Activated CD4-positive, alpha-beta T cell treated with anti-CD3 and anti-CD28 coated beads, Interleukin-2, Interleukin-6, amounts not matched to agents 100 ng/mL and 50 ng/mL, durations not matched to agents 16 hours and 8 hours (primary cell): ENCODE measurements at regions not wholly inside any gene's neighbourhood (a gene's known extent, or its start where the extent isn't known, plus 50 kb on each side); places are given as distances from the start of the nearest gene placed in this dataset.
"Not testable (repeated sequence)": the region's sequence is repeated elsewhere in the genome, so short reads cannot be mapped to it uniquely, and the experiment has no call there.

Experiments used
- DNase-seq: peaks from one replicate; pipeline ENCODE4 v3.0.0-alpha.2; 2020

DNA sequence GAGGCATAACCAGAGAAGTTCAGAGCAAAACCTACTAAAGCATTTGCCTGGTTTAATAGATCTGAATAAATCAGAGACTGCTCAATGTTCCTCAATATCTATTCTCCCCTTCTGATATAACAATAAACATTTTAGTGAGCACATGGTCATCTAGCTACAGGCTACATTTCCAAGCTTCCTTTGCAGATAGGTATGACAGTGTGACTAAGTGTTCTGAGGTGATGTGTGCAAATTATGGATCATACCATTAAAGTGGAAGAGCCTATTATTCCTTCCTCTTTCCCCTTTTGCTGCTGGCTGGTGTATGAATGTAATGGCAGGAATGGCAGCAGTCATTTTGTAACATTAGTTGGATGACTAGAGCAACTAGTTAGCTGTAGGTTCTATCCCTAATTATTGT, 285.8 kb upstream of the RASA1 start:
- no peak for DNase-seq

DNA sequence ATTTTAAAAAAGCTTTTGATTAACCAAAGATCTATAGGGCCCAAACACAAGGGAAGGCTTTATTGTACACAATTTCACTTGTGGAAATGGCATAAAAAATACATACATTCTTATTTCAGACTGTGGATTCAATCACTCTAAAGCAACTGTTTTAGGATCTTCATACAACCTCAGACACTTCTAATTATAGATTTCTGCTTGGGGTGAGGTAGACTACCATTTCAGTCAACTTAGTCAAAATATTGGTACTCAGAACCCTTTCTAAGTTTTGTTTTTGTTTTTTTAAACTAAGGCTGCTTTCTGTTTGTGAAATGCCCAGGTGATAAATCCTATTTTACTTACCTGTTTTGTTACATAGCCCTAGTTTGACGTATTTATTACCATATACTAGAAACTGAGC, 284.5 kb upstream of the RASA1 start:
- DNase-seq = no peak

DNA sequence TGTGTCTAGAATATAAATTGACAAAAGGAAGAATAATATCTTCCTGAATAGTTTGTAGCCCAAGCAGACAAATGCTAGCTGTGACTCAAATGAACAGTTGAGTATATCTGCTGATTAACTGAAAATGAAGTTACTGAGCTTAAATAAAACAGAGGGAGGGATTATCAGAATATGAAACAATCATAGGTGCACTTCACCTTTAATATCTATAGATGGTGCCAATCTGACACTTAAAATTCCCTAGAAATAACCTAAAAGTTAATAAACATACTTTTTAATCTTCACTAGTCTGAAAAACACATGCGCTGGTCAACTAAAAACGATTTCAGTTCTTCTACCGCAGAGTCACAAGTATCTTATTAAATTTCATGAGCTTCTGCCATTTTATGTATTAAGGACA, 280.8 kb upstream of the RASA1 start:
- DNase-seq = no peak

GRCh38 chr5:86997516-86997915, 270.2 kb upstream of the RASA1 start:
- DNase-seq = no peak

GRCh38 chr5:86999951-87000350, 267.7 kb upstream of the RASA1 start:
- no peak for DNase-seq

GRCh38 chr5:87002485-87002884, 265.2 kb upstream of the RASA1 start:
- DNase-seq = no peak

- no peak for DNase-seq
These were observed 263.6 kb upstream of the RASA1 start for GRCh38 chr5:87004101-87004500.

DNA sequence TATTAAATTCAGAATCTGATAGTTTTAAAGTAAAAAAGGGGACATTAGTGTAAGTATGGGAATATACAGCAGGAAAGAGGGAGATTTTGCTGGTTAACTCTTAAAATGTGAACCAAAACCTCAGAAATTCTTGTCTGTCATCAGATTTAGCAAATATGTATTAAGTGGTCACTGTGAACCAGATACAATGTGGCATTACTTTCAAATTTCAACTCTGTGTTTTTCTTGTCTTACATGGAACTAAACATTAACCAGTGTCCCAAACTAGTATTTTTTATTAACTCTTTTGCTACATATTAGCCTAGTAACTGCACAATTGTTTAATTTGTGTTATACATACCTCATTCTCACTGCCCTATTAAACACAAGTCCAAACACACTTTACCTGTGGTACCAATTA, 259.9 kb upstream of the RASA1 start:
- DNase-seq = no peak

DNA sequence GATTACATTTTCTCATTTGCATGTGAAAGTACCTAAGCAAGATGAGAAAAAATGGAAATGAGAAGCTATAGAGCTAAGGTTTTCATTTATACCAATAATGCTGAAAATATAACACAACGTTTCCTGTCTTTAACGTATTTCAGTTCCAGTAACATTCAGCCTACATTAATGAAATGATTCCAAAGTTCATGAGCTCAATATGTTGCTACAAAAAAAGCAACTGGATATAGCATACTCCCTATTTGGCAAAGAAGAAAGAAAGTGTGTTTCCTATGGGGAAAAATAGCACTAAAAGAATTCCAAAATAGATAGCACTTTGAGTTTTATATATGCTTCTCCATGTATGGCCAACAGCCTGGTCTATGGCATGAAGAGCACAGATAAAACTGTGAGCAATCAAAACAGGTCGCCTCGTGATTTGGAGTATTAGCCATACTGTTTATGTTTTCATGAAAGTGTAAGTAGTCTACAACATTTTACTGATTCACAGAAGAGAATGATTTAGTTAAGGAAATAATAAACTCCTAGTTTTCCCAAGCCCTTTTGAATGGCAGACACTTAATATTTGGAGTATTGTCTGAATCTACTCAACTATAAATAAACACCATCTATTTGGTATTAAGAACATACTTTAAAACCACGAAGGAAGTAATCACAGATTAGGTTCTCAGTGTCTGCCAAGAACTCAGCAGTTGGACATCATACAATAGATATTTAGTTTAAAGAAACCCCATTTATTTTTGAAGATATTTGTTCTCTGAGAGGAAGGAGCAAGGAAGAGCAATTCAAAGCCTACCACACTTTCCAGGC, 258.7 kb upstream of the RASA1 start:
- DNase-seq = no peak

- no peak for DNase-seq
These were observed 256.9 kb upstream of the RASA1 start for GRCh38 chr5:87010736-87011135.

DNA sequence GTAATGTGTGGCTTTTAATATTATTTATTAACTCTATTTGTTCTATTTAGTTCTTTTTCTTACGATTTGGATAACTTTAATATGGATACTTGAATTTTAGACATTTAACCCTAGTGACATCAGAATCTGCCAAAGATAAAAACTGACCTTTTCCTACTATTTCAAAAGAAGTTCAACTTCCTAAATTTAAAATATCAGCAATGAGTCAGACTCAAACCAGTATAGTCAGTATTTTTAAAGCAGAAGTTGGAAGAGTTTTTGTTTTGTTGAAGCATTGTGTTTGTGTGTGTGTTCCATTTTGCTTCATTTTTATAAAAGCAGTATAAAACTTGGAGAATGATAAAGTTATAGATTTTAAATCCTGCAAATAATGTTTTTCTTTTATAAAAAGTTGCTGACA, 251.8 kb upstream of the RASA1 start:
- DNase-seq = no peak

DNA sequence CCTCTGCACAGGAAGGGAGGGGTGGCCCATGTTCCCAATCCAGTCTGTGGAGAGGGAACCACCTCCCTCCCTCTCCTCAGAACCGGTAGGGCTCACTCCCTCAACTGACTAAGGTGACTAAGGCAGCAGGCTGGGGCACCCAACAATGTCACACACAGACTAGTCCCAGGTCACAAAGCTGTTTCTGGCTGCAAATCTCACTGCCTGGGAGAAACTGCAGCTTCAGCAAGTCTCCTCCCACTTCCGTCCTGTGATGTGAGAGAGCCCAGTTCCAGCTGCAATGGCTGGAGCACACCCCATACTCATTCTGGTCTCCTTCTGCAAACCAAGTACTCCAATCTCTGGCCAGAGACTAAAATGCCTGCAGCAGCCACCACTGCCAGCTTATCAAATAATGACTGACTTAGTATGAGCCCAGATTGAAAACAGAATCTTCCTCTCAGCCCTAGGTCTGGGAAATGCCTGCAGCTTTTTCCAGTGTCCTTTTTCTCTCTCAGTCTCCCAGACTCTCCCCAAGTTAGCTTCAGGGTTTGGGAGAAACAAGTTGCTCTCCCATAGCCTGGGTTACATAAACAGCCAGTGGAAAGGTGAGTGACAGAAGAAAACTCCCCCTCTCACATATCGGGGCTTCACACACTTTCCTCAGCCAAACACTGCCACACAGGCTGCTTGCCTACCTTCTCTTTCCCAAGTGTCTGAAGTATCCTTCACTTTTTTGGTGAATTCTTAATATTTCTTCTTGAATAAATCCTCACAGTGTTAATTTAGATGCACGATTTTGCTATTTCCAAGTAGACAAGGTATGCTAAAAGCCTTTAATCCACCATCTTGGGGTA, 247.4 kb upstream of the RASA1 start:
- peak; percentile 63 for DNase-seq

GRCh38 chr5:87022415-87022814, 245.3 kb upstream of the RASA1 start:
- DNase-seq = no peak

- DNase-seq = no peak
These were observed 240.1 kb upstream of the RASA1 start for GRCh38 chr5:87027570-87027969.

GRCh38 chr5:87029951-87030350, 237.7 kb upstream of the RASA1 start:
- DNase-seq = no peak

DNA sequence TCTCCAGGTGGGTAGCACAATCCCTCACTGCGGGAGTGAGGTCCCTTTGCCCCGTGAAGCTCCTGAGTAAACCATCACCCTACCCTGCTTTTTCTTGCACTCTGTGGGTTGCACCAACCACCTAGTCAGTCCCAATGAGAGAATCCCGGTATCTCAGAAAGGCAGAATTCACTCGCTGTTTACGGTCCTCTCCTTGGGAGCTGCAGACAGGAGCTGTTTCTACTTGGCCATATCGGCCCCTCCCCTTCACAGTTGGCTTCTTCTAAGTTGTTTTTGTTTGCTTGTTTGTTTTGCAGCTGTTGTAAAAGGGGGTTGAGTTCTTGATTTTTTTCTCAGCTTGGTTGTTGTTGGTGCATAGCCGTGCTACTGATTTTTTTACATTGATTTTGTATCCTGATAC, 237.0 kb upstream of the RASA1 start:
- DNase-seq = no peak

DNA sequence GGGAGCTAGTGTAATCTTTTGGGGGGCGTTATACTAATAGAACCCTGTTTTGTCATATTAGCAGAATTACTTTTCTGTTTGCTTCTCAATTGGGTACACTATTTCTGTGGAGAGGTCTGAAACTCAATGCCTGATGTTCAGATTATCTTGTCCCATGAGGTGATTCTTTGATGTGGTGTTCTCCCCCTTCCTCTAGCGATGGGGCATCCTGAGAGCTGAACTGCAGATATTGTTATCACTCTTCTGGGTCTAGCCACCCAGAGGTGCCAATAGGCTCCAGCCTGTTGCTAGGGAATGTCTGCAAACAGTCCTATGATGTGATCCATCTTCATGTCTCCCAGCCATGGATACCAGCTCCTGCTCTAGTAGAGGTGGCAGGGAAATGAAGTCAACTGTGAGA, 233.1 kb upstream of the RASA1 start:
- DNase-seq = no peak

GRCh38 chr5:87042554-87042953, 225.1 kb upstream of the RASA1 start:
- DNase-seq = no peak

- DNase-seq = no peak
These were observed 219.5 kb upstream of the RASA1 start for GRCh38 chr5:87048156-87048555.

DNA sequence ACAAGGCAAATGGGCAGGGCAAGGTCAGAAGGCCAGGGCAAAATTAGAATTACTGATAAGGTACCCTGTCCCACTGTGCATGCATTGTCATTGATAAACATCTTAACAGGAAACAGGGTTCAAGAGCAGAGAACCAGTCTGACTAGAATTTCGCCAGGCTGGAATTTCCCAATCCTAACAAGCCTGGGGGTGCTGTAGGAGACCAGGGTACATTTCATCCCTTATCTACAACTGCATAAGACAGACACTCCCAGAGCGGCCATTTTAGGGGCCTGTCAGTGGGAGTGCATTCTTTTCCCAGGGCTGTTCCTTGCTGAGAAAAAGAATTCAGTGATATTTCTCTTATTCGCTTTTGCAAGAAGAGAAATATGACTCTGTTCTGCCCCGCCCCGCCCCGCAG, 218.7 kb upstream of the RASA1 start:
- not testable (repeated sequence) for DNase-seq

GRCh38 chr5:87051502-87052113, 216.1 kb upstream of the RASA1 start:
- DNase-seq = no peak

GRCh38 chr5:87053146-87053545, 214.5 kb upstream of the RASA1 start:
- DNase-seq = no peak

DNA sequence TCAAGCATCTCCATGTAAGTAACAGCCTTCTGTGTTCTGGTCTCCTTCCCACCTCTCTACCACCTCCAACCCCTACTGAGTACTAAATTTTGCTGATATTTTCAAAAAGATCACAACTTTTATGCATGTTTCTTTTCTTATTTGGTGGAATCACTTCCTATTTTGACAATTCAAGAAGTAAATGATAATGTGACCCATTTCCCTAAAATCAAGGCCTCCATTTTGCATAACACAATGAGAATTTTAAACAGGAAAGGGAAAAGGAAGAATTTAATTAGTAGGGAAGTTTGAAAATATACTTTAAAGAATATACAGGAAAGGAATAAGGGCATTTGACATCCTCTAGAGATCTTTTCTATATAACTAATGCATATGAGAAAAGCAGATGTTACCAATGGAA, 212.9 kb upstream of the RASA1 start:
- no peak for DNase-seq

DNA sequence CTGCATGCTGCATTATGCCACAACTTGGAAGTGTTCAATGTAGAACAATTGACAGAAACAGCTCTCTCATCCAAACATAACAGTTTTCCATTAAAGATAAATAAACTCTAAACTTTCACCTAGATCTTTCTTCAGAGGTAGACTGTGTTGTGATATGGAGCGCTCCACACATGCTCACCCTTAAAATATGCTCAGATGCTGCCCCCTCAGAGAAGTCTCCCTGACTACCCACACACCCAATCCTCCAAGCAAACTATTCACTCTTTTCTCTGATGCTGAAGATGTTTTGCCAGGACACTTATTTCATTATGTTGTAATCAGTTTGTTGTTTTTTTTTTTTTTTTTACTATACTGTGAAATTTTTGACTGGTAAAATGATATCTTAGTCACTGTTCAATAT, 206.6 kb upstream of the RASA1 start:
- no peak for DNase-seq
